ENCODE measurements at regions not wholly inside any gene's neighbourhood (a gene's known extent, or its start where the extent isn't known, plus 50 kb on each side); places are given as distances from the start of the nearest gene placed in this dataset.

GRCh38 chr9:28547527-28547926 is 974.2 kb upstream of the C9orf72 start:
- no peak for TF ChIP-seq CTCF (conservative IDR thresholded peaks at IDR 0.05 in 1 of 2, IDR thresholded peaks at IDR 0.05 in 1 of 2; ENCODE audit: extremely low read depth in 1 of 2, insufficient read depth in 1 of 2, low read depth in 1 of 2, low read length in 2 of 2)
- TF ChIP-seq EZH2 (IDR thresholded peaks at IDR 0.05; ENCODE audit: borderline replicate concordance, low read length): no peak

All from mammary epithelial cell (primary cell).